Adipocyte (in vitro differentiated cells): ENCODE measurements at regions not wholly inside any gene's neighbourhood (a gene's known extent, or its start where the extent isn't known, plus 50 kb on each side); places are given as distances from the start of the nearest gene placed in this dataset.

ENCODE experiments used
- DNase-seq: peaks from one replicate; pipeline ENCODE4 v3.0.0-alpha.2; 2015; ENCODE audit warnings: low read depth
- H3K27me3 ChIP-seq: replicated peaks from 2 replicates; pipeline ENCODE4 v1.7.0; 2013; ENCODE audit warnings: mild to moderate bottlenecking, low read length, moderate library complexity; ENCODE audit not compliant: control insufficient read depth, insufficient read depth
- H3K36me3 ChIP-seq: 2 replicates; pipeline ENCODE4 v1.7.0; 2013; ENCODE audit warnings: low read length, mild to moderate bottlenecking, moderate library complexity; ENCODE audit not compliant: control insufficient read depth, insufficient read depth, severe bottlenecking
- H3K4me1 ChIP-seq: 2 replicates; pipeline ENCODE4 v1.7.0; 2013; ENCODE audit warnings: mild to moderate bottlenecking, low read length, moderate library complexity; ENCODE audit not compliant: control insufficient read depth, insufficient read depth
- H3K4me3 ChIP-seq: 2 replicates; pipeline ENCODE4 v1.7.0; 2013; ENCODE audit warnings: mild to moderate bottlenecking, low read length, moderate library complexity
- H3K9ac ChIP-seq: 2 replicates; pipeline ENCODE4 v1.7.0; 2013; ENCODE audit warnings: mild to moderate bottlenecking, low read length, moderate library complexity
- H3K9me3 ChIP-seq: 2 replicates; pipeline ENCODE4 v1.7.0; 2013; ENCODE audit warnings: mild to moderate bottlenecking, low read length, moderate library complexity; ENCODE audit not compliant: control insufficient read depth

DNA sequence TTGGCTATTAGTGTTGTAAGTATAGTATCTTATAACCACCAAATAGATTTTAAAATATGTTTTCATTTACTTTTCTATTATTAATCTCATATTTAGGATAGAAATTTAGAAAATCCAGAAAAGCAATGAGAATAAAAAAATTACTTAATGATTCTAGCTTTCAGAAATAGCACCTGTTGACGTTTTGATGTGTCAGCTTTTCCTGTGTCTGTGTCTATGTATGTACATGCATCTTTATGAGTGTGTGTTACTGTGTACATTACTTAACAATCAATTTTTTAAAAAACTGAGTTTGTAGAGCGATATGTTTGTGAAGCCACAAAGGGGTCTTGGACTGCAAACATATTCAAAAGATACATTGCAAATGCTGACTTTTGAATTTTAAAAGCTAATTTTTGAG is 526.9 kb downstream of the BCKDHB start:
- Histone ChIP-seq H3K4me3 (no peak overlapping the region), H3K9me3 (peaks cover 9% of the 10 kb centered on the region), H3K9ac (no peak overlapping the region), H3K36me3 (no peaks in the 10 kb centered on the region), H3K27me3 (no peaks in the 10 kb centered on the region), H3K4me1 (peaks cover 9% of the 10 kb centered on the region)
- DNase-seq: no peak

DNA sequence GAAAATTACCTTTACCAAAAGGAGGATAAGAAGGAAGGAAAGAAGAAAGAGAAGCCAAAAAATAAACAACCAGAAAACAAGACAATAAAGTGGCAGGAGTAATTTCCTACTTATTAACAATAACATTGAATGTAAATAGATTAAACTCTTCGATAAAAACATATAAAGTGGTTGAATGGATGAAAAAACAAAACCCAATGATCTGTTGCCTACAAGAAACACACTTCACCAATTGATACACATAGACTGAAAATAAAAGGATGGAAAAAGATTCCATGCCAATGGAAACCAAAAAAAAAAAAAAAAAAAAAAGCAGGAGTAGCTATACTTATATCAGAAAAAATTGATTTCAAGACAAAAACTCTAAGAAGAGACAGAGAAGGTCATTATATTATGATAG is 518.9 kb downstream of the BCKDHB start:
- no peak for DNase-seq
- Histone ChIP-seq H3K4me3 (no peak overlapping the region), H3K27me3 (no peaks in the 10 kb centered on the region), H3K9ac (no peak overlapping the region), H3K9me3 (peaks cover 19% of the 10 kb centered on the region), H3K4me1 (peaks cover 4% of the 10 kb centered on the region), H3K36me3 (no peaks in the 10 kb centered on the region)

DNA sequence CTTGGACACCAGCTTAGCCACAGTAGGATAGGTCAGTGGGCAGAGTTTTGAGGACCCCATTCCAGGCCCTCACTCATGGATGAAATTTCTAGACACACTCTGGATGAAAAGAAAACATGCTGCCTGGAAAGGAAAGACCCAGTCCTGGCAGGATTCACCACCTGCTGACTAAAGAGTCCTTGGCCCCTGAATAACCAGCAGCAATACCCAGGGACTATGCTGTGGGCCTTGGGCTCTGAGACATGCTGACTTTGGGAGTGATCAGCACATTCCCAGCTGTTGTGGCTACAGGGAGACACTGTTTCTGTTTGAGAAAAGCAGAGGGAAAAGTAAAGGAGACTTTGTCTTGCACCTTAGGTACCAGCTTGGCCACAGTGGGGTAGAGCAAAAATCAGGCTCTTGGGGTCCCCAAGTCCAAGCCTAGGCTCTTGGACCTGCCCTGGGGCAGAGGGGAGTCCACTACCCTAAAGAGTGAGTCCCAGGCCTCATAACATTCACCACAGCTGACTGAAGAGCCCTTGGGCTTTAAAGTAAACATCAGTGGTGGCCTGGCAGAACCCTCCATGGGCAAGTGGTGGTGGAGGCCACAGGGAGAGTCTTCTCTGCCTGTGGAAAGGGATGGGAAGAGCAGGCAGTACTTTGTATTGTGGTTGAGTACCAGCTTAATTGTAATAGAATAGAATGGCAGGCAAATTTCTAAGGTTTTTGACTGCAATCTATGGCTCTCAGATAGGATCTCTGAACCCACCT is 516.8 kb downstream of the BCKDHB start:
- DNase-seq: no peak
- peaks cover 14% of the 10 kb centered on the region for H3K4me1 ChIP-seq
- H3K4me3 ChIP-seq: no peak overlapping the region
- H3K27me3 ChIP-seq: no peaks in the 10 kb centered on the region
- H3K9ac ChIP-seq: no peak overlapping the region
- no peaks in the 10 kb centered on the region for H3K36me3 ChIP-seq
- peaks cover 19% of the 10 kb centered on the region for H3K9me3 ChIP-seq

DNA sequence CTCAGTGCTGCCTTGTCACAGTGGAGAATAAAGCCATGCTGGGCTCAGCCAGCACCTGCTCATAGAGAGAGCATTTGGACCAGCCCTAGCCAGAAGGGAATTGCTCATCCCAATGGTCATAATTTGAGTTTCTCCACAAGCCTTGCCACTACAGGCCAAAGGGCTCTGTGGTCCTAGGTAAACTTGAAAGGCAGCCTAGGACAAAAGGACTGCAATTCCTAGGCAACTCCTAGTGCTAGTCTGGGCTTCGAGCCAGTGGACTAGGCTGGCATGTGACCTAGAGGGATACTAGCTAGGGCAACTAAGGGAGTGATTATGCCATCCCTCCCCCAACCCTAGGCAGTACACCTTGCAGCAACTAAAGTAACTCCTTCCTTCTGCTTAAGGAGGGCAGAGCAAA is 516.2 kb downstream of the BCKDHB start:
- H3K9ac ChIP-seq: no peak overlapping the region
- H3K4me3 ChIP-seq: no peak overlapping the region
- no peak for DNase-seq
- peaks cover 14% of the 10 kb centered on the region for H3K4me1 ChIP-seq
- H3K9me3 ChIP-seq: peaks cover 19% of the 10 kb centered on the region
- no peaks in the 10 kb centered on the region for H3K36me3 ChIP-seq
- H3K27me3 ChIP-seq: no peaks in the 10 kb centered on the region

DNA sequence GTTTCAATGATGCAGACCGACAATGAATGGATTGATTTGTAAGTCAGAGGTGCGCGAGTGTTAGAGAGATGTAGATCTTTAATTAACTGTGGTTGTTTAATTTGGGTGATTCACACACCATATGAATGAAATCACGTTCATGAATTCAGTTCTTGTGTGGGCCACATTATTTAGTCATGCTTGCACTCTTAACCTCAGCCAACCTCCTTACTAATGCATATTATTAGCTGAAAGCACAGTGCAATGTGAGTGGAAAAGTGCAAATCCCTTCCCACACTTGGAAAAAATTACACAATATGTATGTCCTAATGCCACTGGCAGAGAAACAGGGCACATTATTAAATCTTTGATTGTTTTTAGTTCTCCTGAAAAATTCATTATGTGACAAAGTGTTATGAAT is 512.5 kb downstream of the BCKDHB start:
- DNase-seq: no peak
- H3K4me3 ChIP-seq: no peak overlapping the region
- H3K9me3 ChIP-seq: peaks cover 4% of the 10 kb centered on the region
- H3K36me3 ChIP-seq: no peaks in the 10 kb centered on the region
- peaks cover 14% of the 10 kb centered on the region for H3K4me1 ChIP-seq
- no peak overlapping the region for H3K9ac ChIP-seq
- no peaks in the 10 kb centered on the region for H3K27me3 ChIP-seq

DNA sequence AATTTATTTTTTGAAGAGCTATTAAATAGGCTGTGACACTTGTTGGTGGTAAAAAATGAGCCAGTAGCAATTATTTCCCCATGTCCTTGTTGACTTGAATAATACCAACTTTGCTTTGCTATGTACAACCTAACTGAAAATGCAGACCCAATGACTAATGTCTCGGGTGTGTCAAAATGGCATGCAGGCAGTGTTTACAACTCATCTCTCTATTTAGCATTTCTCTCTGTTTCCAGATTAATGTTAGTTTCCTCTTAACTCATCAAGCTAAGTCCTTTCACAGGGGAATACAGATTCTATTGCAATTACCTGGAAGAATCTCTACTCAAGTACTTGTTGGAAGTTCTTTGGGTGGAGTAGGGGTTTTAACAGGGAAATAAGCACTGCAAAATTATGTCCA is 504.4 kb downstream of the BCKDHB start:
- Histone ChIP-seq H3K9me3 (peaks cover 9% of the 10 kb centered on the region), H3K9ac (no peak overlapping the region), H3K4me1 (peaks cover 47% of the 10 kb centered on the region), H3K27me3 (no peaks in the 10 kb centered on the region), H3K4me3 (peak overlapping the region; percentile 1), H3K36me3 (no peaks in the 10 kb centered on the region)
- DNase-seq: peak; percentile 62

DNA sequence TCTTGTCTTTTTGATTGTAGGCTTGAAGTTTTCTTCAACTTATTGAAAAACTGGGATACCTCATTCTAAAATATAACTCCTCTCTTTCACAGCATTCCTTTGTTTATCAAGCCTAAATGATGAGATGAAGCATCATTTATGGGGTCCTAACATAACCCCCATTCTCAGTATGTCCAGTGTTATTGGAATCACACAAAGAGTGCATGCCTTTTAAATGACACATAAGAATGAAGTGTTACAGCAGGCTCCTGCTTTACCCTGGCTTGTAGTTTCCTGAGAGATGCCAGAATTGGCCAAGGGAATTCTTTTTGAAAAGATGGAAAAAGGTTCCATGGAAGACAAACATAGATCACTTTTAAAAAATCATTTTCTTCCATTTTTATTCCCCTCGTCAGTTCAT is 502.4 kb downstream of the BCKDHB start:
- DNase-seq: no peak
- no peaks in the 10 kb centered on the region for H3K36me3 ChIP-seq
- H3K27me3 ChIP-seq: no peaks in the 10 kb centered on the region
- H3K4me1 ChIP-seq: peaks cover 47% of the 10 kb centered on the region
- H3K9me3 ChIP-seq: peaks cover 5% of the 10 kb centered on the region
- H3K9ac ChIP-seq: no peak overlapping the region
- no peak overlapping the region for H3K4me3 ChIP-seq

DNA sequence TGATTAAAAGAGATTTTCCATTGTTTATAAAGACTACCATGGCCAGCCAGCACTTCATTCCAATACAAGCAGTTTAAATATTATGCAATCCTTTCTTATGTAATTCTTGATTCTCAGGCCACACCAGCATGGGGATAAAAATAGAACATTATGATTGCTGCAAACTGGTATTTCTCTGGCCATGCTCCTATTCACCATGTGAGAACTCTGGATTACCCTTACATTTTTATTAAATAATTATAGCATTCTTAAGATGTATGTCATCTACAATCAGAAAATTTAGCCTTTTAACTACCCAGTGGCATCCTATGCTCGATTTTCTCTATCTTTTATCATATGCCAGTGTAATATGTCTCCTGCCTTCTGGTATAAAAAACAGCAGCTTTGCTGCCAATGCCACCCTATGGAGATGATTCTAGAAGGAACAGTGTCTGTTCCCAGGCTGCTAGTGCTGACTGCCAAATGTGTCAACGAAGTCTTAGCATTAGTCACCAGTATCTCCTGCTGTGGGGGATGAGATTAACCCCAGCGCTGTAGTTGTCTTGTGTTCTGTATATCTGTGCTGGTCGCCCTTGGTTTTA is 501.4 kb downstream of the BCKDHB start:
- Histone ChIP-seq H3K27me3 (no peaks in the 10 kb centered on the region), H3K4me1 (peaks cover 47% of the 10 kb centered on the region)
- DNase-seq: peak; percentile 81

DNA sequence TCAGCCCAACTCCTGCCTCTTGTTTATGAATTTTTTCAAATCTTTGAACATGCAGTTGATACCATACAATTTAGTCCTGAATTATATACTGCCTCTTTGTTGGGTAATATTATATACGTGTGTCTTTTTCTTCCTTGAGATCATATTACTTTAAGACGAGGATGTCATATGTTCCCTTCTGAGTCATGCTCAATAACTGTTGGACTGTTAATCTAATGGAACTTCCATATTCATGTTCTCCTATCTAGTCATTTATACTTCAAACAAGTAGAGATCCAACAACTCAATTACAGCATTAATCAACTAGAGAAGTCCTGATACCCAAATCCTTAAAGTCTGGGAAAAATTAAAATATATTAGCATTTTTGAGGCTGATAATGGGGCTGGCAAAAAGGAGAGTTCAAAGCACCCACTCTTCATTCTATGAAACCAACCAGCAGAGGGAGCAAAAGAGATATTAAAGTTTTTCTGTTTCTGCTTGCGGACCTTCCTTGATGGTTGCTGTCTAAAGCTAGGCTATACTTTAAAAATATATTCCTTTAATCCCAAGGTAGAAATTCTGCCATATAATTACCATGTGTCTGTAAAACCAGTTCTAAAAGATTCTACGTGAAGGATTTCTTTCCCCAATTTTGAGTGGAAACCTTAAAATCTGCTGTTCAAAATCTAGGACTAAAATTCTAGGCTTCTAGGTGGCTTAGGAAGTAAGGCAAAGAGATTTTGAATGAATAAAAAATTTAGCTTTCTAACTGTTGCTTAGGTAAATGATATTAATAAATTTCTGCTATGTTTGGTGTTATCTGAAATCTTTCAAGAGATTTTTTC is 498.9 kb downstream of the BCKDHB start:
- Histone ChIP-seq H3K36me3 (no peaks in the 10 kb centered on the region), H3K4me1 (peaks cover 39% of the 10 kb centered on the region), H3K27me3 (no peaks in the 10 kb centered on the region), H3K9me3 (no peaks in the 10 kb centered on the region), H3K9ac (no peak overlapping the region), H3K4me3 (no peak overlapping the region)
- DNase-seq: peak; percentile 75

More for the DNA sequence above, 501.4 kb downstream of the BCKDHB start:
- Histone ChIP-seq H3K4me3 (peak overlapping the region; percentile 39), H3K9ac (peak overlapping the region; percentile 42), H3K36me3 (no peaks in the 10 kb centered on the region), H3K9me3 (no peaks in the 10 kb centered on the region)

DNA sequence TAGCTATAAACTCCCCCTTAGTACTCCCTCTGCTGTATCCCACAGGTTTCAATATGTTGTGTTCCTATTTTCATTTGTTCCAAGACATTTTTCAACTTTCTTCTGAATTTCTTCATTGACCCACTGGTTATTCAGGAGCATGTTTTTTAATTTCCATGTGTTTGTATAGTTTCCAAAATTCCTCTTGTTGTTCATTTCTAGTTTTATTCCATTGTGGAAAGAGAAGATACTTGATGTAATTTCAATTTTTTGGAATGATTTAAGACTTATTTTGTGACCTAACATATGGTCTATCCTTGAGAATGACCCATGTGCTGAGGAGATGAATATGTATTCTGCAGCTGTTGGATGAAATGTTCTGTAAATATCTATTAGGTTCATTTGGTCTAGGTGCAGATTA is 497.2 kb downstream of the BCKDHB start:
- H3K27me3 ChIP-seq: no peaks in the 10 kb centered on the region
- H3K4me1 ChIP-seq: peaks cover 24% of the 10 kb centered on the region
- no peak overlapping the region for H3K4me3 ChIP-seq
- no peak for DNase-seq
- no peaks in the 10 kb centered on the region for H3K36me3 ChIP-seq
- no peaks in the 10 kb centered on the region for H3K9me3 ChIP-seq
- no peak overlapping the region for H3K9ac ChIP-seq

DNA sequence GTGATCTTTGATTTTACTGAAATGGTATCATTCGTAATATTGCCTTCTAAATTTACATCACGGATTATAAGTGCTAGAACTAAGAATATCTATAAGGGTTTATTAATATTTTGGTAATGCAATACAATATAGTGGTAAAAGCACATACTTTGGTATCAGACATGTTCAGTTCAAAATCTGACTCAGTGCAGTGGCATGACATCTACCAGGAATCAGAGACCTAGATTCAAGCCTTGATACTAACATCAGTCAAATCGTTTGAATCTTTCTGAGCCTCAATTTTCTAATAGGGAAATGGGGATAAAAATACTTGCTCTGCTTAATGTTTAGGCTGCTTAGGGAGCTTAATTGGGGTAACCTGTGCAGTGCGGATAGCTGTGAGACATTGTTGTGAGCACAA is 488.0 kb downstream of the BCKDHB start:
- Histone ChIP-seq H3K4me3 (no peak overlapping the region), H3K9me3 (peaks cover 2% of the 10 kb centered on the region), H3K36me3 (no peaks in the 10 kb centered on the region), H3K4me1 (no peaks in the 10 kb centered on the region), H3K9ac (no peak overlapping the region), H3K27me3 (no peaks in the 10 kb centered on the region)
- peak; percentile 12 for DNase-seq
